ENCODE measurements at regions not wholly inside any gene's neighbourhood (a gene's known extent, or its start where the extent isn't known, plus 50 kb on each side); places are given as distances from the start of the nearest gene placed in this dataset.

GRCh38 chr3:189490749-189491148 lies 140.4 kb upstream of the TP63 start:
- TF ChIP-seq CTCF (IDR thresholded peaks at IDR 0.05; ENCODE audit: low read depth, low read length) (no peak), POLR2A (IDR thresholded peaks at IDR 0.05; ENCODE audit: extremely low read depth, insufficient read length) (no peak)
- TF ChIP-seq, protein P1, sequence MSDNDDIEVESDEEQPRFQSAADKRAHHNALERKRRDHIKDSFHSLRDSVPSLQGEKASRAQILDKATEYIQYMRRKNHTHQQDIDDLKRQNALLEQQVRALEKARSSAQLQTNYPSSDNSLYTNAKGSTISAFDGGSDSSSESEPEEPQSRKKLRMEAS (IDR thresholded peaks at IDR 0.05; ENCODE audit: low read depth, low read length): no peak

All from NB4 (cell line).